ENCODE measurements at regions not wholly inside any gene's neighbourhood (a gene's known extent, or its start where the extent isn't known, plus 50 kb on each side); places are given as distances from the start of the nearest gene placed in this dataset.

DNA sequence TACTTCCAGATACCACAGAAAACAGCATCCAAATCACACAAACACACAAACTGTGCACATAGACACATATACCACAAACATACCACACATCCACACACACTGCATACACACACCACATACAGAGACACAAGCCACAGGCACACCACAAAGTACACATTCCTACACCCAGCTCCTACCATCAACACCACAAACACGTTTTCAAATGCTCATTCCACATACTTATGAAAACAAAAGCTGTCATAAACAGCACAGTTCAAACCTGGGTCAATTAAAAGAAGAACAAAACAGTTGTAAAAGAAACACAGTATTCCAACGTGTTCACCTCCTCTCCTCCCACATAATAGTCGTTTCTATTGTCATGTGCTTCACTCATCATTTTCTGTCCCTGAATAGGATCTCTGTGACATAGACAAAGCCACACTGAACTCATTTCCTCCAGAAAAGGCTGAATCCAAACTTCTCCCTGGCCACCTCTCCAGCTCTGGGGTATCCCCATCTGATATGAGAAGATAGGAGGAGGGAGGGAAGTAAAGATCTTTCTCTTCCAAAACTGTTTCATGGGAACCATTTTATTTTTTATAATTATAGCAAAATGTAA, 89.2 kb downstream of the CXCL12 start:
- TF ChIP-seq POLR2A (IDR thresholded peaks at IDR 0.05) (no peak), EP300 (IDR thresholded peaks at IDR 0.05) (no peak)
- TF ChIP-seq, protein P1, sequence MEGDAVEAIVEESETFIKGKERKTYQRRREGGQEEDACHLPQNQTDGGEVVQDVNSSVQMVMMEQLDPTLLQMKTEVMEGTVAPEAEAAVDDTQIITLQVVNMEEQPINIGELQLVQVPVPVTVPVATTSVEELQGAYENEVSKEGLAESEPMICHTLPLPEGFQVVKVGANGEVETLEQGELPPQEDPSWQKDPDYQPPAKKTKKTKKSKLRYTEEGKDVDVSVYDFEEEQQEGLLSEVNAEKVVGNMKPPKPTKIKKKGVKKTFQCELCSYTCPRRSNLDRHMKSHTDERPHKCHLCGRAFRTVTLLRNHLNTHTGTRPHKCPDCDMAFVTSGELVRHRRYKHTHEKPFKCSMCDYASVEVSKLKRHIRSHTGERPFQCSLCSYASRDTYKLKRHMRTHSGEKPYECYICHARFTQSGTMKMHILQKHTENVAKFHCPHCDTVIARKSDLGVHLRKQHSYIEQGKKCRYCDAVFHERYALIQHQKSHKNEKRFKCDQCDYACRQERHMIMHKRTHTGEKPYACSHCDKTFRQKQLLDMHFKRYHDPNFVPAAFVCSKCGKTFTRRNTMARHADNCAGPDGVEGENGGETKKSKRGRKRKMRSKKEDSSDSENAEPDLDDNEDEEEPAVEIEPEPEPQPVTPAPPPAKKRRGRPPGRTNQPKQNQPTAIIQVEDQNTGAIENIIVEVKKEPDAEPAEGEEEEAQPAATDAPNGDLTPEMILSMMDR (IDR thresholded peaks at IDR 0.05) = no peak
- H3K27ac ChIP-seq = peak overlapping the region in 2 of 4 donors; percentile 41 to 52
- DNase-seq (ENCODE audit: low spot score in 2 of 2) = no peak
- H3K4me1 ChIP-seq = peaks cover 0 to 33% (median 9%) of the 10 kb centered on the region in 4 donors
- H3K4me3 ChIP-seq = no peak overlapping the region
- no peaks in the 10 kb centered on the region for H3K9me3 ChIP-seq
- WGBS, 2 donors = 12% methylated on average over 3 of the region's 3 CpGs
- no peaks in the 10 kb centered on the region for H3K27me3 ChIP-seq
- H3K36me3 ChIP-seq = no peaks in the 10 kb centered on the region

DNA sequence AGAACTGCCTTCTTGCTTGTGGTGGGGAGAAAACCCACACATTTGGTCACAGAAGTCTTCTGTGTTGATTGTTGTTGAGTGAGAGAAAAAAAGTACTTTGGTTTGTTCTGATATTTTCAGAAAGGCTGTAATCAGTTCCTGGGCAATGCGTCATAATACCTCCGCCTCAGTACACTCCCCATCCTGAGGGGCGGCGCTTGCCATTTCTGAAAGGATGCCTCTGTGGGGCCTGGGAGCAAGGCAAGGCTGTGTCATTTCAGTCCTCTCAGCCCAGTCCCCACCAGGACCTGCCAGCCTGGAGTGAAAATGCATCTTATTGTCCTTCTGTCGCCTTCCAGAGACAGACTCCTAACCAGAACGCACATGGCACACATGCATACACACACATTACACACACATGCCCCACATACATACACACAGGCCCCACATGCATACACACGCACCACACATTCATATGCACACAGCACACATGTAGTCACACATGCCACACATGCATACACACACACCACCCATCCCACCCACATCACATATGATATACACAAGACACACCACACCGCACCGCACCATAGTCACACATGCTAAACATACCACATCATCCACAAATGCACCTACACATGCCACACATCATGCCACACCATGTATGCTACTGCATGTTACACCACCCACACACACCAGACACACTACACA, 90.0 kb downstream of the CXCL12 start:
- no peak for TF ChIP-seq EP300 (IDR thresholded peaks at IDR 0.05)
- TF ChIP-seq, protein P1 (IDR thresholded peaks at IDR 0.05) = no peak
- TF ChIP-seq POLR2A (IDR thresholded peaks at IDR 0.05) = no peak
- H3K27me3 ChIP-seq = no peaks in the 10 kb centered on the region
- H3K36me3 ChIP-seq = no peaks in the 10 kb centered on the region
- H3K9me3 ChIP-seq = no peaks in the 10 kb centered on the region
- H3K4me3 ChIP-seq = no peak overlapping the region
- peak overlapping the region in 3 of 4 donors; percentile 54 to 89 (median 85) for H3K27ac ChIP-seq
- WGBS, 2 donors = 94 to 98% methylated on average over 9 of the region's 9 CpGs
- no peak for DNase-seq (ENCODE audit: low spot score in 2 of 2)
- H3K4me1 ChIP-seq = peaks cover 0 to 33% (median 9%) of the 10 kb centered on the region in 4 donors

DNA sequence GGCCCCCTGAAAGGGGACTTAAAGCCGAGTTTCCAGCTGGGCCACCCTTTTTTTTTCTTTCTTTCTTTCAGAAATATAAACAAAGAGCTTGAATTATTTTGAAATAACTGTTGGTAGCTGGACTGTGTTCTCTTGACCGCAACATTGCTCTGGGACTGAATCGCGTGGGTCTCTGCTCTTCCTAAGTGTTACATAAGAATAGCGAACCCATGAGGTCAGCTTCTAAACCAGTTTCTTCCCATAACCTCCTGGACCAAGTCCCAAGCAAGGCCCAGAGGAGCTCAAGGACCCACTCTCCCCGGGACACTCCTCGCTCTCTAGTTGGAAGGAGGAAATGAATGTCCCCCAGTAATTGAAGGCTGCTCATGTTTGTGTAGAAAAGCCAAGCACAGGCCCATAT, 91.1 kb downstream of the CXCL12 start:
- WGBS, 2 donors = 26 to 35% methylated on average over 7 of the region's 7 CpGs
- Histone ChIP-seq H3K4me1 (peaks cover 0 to 33% (median 9%) of the 10 kb centered on the region in 4 donors), H3K36me3 (no peaks in the 10 kb centered on the region), H3K4me3 (peak overlapping the region in 1 of 4 donors; percentile 17), H3K27me3 (no peaks in the 10 kb centered on the region), H3K9me3 (no peaks in the 10 kb centered on the region), H3K27ac (peak overlapping the region; percentile 69 to 89 (median 82))
- peak in 1 of 2 donors; percentile 68 for DNase-seq (ENCODE audit: low spot score in 2 of 2)
- TF ChIP-seq, protein P1 (IDR thresholded peaks at IDR 0.05) = no peak
- TF ChIP-seq EP300 (IDR thresholded peaks at IDR 0.05) = peak; percentile 4 to 72

DNA sequence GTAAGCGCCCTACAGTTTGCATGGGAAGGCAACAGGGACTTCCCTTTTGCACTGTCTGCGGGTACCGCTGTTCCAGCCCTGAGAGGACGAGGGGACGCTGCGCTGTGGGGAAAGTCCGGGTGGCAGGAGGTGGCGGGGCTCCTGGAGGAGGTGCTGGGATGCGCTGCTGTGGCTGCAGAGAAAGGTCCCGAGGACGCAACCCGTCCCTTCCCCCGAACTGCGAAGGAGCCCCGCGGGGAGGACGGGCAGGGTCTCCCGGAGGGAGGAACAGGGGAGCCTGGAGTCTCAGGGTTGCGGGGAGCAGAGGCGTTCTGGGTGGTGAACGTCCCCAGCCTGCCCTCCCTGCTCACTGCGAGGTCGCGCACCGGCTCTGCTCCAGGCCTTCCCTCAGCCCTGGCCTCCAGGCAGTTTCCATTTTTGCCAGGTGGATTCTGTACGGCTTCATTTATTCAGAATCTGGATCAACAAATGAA, 91.6 kb downstream of the CXCL12 start:
- WGBS, 2 donors = 21 to 29% methylated on average over 23 to 25 of the region's 26 CpGs
- no peak for DNase-seq (ENCODE audit: low spot score in 2 of 2)
- H3K27me3 ChIP-seq = no peaks in the 10 kb centered on the region
- H3K9me3 ChIP-seq = no peaks in the 10 kb centered on the region
- peak overlapping the region in 2 of 4 donors; percentile 10 to 17 for H3K4me3 ChIP-seq
- peak overlapping the region; percentile 69 to 89 (median 82) for H3K27ac ChIP-seq
- TF ChIP-seq POLR2A (IDR thresholded peaks at IDR 0.05) (no peak), EP300 (IDR thresholded peaks at IDR 0.05) (no peak)
- H3K36me3 ChIP-seq = no peaks in the 10 kb centered on the region
- H3K4me1 ChIP-seq = peaks cover 0 to 33% (median 9%) of the 10 kb centered on the region in 4 donors

DNA sequence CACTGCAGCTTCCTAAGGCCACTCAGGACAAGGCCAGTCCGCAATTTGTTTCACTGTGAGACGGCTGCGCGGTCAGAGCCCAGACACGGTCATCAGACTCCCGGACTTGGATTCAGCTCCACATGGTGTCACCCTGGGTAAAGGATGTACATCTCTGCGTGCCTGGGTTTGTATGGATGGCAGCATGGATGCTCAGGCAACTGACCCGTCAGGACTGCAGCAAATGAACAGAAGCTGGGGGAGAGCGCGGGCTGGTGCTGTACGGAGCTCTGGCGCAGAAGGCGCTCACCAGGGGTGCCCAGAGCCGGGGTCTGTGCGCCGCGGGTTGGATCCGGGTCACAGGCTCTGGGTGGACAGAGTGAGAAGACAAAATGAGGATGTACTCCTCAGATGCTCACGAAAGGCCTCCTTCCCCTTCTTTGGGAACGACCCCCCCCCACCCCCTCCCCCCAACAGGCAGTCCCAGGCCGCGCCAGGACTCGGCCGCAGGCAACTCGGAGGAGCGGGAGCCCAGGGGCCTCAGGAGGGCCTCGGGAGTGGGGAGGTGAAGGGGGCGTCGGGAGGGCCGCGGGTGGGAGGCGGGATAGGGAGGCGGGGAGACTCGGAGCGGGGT, 92.4 kb downstream of the CXCL12 start:
- H3K9me3 ChIP-seq = no peaks in the 10 kb centered on the region
- peak overlapping the region in 1 of 4 donors; percentile 15 for H3K4me3 ChIP-seq
- no peaks in the 10 kb centered on the region for H3K27me3 ChIP-seq
- H3K27ac ChIP-seq = peak overlapping the region in 2 of 4 donors; percentile 31 to 89
- TF ChIP-seq EP300 (IDR thresholded peaks at IDR 0.05) = no peak
- TF ChIP-seq POLR2A (IDR thresholded peaks at IDR 0.05) = no peak
- TF ChIP-seq, protein P1 (IDR thresholded peaks at IDR 0.05) = no peak
- WGBS, 2 donors = 37 to 53% methylated on average over 26 of the region's 35 CpGs
- DNase-seq (ENCODE audit: low spot score in 2 of 2) = no peak
- no peaks in the 10 kb centered on the region for H3K36me3 ChIP-seq
- peaks cover 0 to 38% (median 9%) of the 10 kb centered on the region in 4 donors for H3K4me1 ChIP-seq

All from tibial nerve (tissue), 4 donors.